RWPE1 (cell line): ENCODE measurements at regions not wholly inside any gene's neighbourhood (a gene's known extent, or its start where the extent isn't known, plus 50 kb on each side); places are given as distances from the start of the nearest gene placed in this dataset.

Experiments
- CTCF ChIA-PET: fragments of 350-600 bp; sonication (Branson Sonifier 250); formaldehyde crosslinking; extraction: SDS; loops from one replicate; lab custom pipeline; 2021; lab: Yijun Ruan, JAX
- POLR2A ChIA-PET: fragments of 400-600 bp; formaldehyde crosslinking; extraction: SDS; loops from one replicate; lab custom pipeline; 2020; ENCODE audit warnings: antibody characterized with exemption; ENCODE audit not compliant: low non-redundant PET; lab: Yijun Ruan, JAX
- DNase-seq: peaks from one replicate; pipeline ENCODE4 v3.0.0; 2012; ENCODE audit warnings: low spot score
- H3K27ac ChIP-seq: fragments of 450-650 bp; 2 replicates; pipeline ENCODE4 v1.5.1; 2017
- TF ChIP-seq, protein P1 (sequence below): fragments of 450-650 bp; conservative IDR thresholded peaks from 2 replicates; pipeline ENCODE4 v1.5.1; 2017; ENCODE audit warnings: low read depth, mild to moderate bottlenecking

DNA sequence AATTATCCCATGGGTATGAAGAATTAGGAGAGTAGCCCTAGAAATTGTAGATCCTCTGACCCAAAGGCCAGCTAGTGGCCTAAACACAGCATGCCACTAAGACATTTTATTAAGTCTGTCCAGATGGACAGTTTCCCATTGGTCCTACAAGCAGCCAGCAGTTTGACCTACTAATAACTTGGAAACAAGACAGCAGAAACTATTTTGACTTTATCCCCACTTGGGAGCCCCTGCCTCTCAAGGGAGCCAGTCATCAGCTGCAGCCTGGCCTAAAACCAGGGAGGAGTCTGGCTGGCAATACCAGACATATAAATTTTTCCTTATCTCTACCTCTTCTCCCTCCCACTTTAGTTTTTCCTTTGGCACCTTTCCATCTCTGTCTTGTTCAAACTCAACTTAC lies 222.6 kb upstream of the KCTD3 start:
- no peak for DNase-seq
- ChIA-PET POLR2A (no interaction called here), CTCF (no interaction called here)
- H3K27ac ChIP-seq, result no peak overlapping the region
- TF ChIP-seq, protein P1, sequence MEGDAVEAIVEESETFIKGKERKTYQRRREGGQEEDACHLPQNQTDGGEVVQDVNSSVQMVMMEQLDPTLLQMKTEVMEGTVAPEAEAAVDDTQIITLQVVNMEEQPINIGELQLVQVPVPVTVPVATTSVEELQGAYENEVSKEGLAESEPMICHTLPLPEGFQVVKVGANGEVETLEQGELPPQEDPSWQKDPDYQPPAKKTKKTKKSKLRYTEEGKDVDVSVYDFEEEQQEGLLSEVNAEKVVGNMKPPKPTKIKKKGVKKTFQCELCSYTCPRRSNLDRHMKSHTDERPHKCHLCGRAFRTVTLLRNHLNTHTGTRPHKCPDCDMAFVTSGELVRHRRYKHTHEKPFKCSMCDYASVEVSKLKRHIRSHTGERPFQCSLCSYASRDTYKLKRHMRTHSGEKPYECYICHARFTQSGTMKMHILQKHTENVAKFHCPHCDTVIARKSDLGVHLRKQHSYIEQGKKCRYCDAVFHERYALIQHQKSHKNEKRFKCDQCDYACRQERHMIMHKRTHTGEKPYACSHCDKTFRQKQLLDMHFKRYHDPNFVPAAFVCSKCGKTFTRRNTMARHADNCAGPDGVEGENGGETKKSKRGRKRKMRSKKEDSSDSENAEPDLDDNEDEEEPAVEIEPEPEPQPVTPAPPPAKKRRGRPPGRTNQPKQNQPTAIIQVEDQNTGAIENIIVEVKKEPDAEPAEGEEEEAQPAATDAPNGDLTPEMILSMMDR, result no peak

DNA sequence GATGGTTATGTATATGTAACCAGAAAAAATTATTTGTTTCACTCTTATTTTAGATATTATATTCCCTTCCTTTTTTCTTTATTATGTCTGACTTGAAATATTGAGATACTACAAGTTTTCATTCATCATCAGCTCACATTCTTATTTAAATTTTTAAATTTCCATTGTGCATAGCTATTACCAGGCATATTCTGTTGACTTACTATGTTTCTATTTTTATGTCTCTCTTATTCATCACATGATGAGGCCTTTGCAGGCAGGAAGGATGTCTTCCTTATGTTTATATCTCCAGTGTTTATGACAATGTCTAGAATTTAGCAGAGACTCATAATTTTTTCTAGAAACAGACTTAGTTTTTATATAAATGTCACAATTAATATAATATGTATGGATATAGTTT lies 221.9 kb upstream of the KCTD3 start:
- TF ChIP-seq, protein P1, result no peak
- CTCF ChIA-PET, result no interaction called here
- DNase-seq, result no peak

GRCh38 chr1:215345766-215346165 lies 221.3 kb upstream of the KCTD3 start:
- DNase-seq, result no peak
- ChIA-PET POLR2A (no interaction called here), CTCF (no interaction called here)
- H3K27ac ChIP-seq, result no peak overlapping the region
- TF ChIP-seq, protein P1, result no peak

More for the DNA sequence above, 221.9 kb upstream of the KCTD3 start:
- POLR2A ChIA-PET, result no interaction called here
- no peak overlapping the region for H3K27ac ChIP-seq

- ChIA-PET POLR2A (no interaction called here), CTCF (no interaction called here)
- H3K27ac ChIP-seq, result no peak overlapping the region
- TF ChIP-seq, protein P1, result no peak
- DNase-seq, result no peak
These were observed 209.2 kb upstream of the KCTD3 start for GRCh38 chr1:215357901-215358300.

DNA sequence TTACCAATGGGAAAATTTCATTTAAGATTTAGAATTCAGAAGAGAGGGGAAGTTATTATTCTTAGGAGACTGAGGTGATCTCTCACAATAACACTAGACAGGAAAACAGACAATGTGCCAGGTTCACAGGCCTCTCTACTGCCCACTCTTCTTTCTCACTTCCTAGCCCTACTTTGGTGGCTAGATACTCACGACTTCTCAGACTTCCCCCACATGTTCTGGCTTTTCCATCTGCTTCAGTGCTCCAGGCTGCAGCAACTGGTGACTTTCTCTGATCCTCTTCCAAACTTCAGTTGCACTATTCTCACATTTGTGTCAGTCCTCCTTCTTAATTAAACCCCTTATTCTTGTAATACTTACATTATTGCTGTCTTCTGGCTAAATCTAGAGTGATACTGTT lies 208.7 kb upstream of the KCTD3 start:
- POLR2A ChIA-PET, result no interaction called here
- no peak for DNase-seq
- TF ChIP-seq, protein P1, result no peak
- H3K27ac ChIP-seq, result no peak overlapping the region
- CTCF ChIA-PET, result no interaction called here

DNA sequence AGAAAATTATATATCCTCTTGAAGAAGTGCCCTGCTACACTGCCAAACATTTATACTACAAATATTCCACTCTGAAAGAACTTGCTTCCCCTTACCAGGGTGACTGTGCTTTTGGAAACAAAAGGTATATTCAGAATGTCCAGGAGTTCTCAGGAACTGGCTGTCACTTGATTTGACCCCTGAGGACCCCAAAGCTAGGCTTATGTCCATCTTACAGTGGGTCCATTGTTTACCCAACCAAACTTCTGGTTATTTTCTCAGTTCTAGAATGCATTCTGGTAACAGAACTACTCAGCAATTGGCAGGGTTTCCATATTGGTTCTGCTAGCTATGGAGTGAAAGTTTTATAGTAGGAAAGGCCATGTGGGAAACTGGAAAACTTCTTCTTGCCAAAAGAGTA lies 207.1 kb upstream of the KCTD3 start:
- ChIA-PET POLR2A (no interaction called here), CTCF (interaction anchor here (0.6 kb wide), 1 partner anchor 71 kb away, joined by 3 read pairs; no protein-coding TSS in a partner anchor)
- no peak for DNase-seq
- TF ChIP-seq, protein P1, result no peak
- H3K27ac ChIP-seq, result no peak overlapping the region
